ENCODE measurements at regions not wholly inside any gene's neighbourhood (a gene's known extent, or its start where the extent isn't known, plus 50 kb on each side); places are given as distances from the start of the nearest gene placed in this dataset.

DNA sequence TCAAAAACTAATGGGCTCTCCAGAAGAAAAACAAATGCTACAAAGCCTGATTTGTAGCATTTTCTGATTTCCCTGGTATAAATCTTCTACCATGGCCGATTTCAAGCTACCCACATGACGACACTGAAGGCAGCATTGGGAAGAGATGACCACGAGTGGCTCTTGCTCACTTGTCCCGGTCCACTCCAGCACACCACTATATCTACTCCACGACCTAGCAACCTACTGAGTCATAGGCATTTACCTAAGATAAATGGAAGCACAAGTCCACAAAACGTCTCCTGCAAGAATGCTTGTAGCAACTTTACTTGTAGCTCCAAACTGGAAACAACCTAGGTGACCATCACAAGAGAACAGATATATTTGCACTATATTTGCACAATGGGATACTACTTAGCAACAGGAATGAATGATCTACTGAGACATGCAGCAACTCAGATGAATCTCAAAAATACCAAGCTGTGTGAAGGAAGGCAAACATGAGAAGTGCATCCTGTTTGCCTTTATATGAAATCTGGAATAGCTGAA, 60.8 kb upstream of the HES1 start:
- DNase-seq, result no peak

DNA sequence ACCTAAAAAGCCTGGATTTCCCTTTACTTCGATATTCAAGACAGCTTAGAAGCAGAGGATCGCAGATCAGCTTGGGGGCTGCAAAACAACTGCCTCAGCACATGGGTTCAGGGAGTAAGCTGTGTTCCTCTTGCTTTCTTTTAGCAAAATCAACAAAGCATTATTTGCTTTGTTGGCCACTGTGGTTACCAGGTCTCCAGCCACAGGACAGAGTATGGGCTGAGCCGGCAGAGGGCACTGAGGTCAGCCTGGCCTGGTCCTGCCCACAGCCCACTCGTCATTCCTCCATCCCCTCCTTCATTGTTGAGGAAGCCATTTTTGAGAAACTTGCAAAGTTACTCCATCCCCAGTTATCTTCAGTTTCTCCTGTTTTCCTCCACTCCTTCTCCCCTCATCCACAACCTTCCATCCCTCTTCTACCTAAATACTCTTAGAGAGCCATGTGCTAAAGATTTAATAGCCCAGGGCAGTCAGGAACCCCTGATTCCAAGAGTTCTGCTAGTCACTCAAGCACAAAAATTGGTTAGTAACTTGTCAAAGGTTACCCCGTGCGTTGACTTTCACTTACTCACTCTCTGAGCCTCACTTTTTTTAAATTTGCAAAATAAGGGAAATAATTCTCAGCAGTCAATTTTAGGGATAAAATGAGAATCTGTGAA, 60.0 kb upstream of the HES1 start:
- DNase-seq, result no peak

DNA sequence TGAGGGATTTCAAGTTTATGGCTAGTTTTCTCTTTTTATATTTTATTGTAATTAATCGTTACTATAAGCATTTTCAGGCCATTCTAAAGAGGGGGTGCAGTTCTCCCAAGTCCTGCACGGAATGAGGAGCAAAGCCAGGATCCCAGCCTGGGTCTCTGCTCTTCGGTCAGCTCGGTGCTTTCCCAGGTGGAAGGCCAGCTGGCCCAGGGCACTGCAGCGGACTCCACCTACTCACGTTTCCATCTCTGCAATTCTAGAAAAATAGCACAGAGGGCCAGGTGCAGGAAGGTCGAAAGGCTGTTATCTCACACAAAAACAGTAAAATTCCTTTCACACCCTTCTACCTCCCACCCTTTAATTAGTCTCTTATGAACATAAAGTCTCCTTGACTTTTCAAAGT, 59.5 kb upstream of the HES1 start:
- no peak for DNase-seq

DNA sequence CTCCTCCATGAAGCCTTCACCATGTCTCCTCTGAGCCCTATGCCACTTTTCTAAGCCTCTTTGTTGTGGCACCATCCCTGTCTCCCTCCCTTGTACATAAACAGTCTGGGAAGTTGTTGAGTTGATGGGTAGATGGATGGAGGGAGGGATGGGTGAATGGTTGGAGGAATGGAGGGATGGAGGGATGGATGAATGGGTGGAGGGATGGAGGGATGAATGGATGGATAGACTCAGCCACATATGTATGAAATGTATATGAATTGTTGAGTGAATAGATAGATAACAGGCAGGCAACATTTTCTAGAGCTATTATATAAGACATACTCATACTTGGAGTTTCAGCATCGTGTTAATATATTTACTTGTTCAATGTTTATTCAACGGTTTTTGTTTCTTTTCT, 58.3 kb upstream of the HES1 start:
- no peak for DNase-seq

DNA sequence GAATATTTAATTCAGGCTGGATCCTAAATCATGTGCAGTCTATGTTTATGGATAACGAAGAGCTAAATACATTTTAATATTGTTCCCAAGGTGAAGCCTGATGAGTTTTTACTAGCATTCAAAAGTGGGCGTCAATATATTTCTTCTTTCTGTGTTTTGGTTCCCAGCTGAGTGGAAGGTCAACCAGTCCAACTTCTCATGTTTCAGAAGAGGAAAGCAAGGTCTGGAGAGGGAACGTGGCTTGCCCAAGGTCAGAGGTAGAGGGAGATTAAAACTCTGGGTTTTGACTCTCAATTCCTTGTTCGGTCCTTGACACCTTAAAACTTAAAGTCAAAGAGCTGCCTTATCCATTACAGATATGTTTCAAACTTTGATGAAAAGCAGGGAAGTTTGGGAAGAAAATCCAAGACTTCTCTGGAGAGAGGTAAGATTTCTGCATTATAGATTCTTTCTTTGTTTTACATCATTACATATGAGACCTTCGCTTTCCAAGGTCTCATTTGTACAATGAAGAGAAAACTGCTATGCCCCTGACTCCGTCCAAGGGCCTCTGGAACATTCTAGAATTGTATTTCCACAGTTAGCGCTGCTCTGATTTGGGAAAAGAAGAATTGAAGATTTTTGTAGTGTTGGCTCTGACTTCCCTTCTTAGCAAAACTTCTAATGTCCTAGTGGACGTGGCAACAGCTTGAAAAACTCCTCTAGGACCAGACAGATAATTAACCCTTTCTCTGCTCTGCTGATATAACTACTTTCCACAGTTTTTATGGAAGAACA, 57.7 kb upstream of the HES1 start:
- no peak for DNase-seq

DNA sequence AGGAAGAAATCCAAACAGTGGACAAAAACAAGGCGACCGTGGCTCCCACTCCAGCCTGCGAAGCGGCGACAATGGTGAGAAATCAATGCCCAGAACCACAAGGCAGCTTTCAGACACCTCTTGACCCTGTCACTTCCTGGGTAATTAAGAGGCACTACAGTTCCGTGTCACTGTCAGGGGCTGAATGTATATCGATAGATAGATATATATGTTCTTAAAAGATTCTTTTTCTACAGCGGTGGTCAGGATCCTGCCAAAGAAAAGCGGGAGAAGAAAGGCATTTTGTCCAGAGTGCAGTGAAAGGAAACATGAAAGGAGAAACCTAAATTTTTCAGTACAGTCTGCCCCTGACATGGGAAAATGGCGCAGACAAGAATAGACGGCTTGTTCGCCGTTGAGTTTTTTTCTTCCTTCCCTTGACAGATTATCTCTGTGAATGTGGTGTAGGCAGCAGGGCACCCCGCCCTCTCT, 56.2 kb upstream of the HES1 start:
- DNase-seq, result no peak

DNA sequence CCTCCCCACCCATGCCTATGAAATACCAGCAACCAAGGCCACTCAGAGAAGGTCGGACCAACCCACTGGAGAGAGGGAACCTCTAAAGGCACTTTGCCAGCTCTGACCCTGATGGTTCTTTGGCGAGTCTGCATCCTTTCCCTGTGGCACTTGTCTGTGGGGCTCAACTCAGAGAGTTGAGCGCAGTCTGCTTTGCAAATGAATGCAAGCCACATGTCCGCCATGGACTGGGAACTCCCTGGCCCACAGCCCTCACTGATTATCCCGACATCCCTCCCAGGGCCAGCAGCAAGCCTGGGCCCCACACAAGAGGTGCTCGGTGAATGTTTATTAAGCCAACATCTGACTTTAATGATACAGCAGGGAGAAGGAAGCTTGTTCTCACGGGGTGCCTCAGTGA, 55.5 kb upstream of the HES1 start:
- no peak for DNase-seq

DNA sequence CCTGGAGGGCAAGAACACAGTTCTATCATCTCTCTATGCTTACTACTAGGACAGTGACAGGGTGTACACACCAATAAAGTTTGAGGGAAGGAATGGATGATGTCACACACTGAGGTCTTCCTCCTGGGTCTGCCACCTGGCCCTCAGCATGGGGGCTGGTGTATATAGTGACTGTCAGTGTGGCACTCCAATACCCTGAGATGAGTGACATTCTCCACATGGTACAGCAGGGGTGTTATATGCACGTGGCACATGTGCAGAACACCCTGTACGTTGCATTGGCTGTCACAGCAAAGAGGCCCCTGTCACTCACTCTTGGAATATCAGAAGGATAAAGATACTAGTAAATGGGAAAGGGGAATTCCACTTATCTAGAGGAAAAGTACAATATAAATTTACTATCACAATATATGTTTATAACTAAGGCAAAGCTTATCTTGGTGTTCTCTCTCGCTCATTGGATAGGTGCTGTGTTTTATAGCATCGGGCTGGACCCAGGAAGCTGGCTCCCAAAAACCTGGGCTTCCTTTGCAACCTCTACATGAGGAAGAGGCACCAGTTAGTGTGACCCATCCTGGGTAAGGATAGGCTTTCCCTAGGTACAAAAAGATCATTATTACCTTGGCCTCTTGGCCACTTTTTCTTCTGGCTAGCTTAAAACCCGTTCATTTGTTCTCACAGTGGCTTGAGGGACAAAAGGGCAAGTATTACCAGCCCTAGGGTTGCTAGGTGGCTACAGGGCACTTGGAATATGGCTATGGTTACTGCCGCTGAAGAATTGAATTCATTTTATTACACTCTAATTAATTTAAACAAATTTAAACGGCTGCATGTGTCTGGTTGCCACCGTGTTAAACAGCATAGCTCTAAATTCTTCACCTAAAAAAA, 54.8 kb upstream of the HES1 start:
- DNase-seq, result peak in 1 of 2 experiments; percentile 49

DNA sequence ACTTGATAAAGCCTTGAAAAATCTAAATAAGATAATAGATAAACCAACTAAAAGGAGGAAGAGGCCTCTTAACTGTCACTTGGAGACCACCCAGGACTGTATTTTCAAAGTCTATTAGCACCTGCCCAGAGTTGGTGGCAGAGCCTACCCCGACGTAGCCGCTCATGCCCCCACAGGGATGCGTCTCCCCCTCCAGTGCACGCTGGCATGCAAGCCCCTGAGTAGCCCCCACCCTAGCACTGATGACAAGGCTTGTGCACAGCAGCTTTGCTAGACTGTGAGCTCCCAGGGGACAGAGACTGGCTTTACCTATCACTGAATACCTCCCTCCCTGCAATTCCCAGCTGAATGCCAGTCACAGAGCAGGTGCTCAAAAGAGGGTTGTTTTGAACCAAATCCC, 54.1 kb upstream of the HES1 start:
- DNase-seq, result peak; percentile 43 to 76

DNA sequence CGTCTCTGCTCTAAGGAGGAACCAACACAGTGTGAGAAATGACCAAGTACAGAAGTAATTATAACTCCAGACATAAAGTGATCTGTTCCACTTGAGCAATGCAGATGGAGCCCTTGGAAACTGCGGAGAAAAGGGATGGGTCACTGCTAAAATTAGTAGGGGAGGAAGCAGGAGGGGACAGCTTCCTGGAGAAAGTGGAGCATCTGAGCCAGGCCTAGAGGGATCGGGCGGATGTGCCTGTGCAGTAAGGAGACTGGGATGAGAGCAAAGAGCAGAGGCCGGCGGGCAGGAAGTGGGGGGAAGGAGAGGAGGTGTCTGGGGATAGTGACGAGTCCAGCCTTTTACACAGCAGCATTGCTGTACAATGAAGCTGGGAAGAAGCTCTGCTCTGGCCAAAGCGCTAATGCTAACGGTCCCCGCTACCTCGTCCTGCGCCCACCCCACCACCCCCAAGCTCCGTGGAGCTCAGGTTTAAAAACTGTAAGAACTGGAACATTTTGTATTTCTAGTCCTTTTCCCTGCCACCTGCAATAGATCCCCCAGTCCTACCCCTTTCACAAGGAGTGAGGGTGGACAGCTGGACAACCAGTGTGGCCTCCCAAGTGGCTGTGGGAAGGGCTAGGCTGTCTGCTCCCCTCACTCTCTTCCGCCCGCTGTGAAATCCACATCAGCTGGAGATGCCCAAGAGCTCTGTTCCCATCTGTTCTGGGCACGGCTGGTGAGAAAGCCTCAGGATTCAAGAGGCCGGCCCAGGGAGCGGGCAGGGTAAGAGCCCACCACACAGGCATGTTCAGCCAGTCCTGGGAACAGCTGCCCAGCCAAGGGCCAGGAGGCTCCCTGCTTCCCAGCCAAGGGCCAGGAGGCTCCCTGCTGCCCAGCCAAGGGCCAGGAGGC, 53.0 kb upstream of the HES1 start:
- no peak for DNase-seq

DNA sequence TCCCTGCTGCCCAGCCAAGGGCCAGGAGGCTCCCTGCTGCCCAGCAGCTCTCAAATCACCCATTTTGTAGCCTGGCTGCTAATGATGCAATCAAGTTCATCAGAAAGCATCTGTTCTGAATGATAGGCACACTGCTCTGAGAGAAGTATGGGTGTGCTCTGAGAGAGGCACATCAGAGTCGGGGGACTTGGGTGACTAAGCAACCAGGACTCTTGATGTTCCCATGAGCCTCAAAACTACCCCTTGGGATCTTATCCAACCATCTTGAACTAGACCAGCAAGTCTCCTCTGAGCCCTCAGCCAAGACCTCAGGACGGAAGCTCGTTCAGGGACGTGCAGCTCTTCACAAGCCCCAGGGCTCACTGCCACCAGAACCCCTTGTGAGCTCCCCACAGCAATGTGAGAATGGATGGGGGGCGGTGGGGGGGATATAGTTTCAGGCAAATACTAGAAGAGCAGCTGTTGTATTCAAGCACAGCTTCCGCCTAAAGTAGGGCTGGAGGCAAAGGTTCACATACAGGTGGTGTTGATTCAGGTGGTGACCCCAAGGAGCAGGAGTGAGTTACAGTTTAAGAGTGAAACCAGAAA, 52.2 kb upstream of the HES1 start:
- DNase-seq, result no peak

DNA sequence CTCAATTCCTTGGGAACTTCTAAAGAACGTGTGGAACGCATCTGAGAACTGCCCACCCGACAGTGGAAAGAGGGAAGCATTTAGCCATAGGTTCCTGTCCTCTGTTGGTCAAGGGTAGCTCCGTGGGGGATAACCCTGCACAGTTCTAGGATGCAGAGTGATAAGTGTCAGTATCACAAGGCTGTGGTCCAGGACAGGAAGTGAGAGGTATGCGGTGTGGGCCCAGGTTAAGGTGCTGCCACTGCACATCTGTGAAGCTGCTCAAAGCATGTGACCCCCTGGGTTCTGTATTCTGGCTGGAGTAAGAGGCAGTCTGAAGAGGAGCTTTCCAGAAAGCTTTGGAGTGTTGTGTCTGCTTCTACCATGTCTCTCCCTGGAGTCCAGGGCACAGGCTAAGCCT, 51.7 kb upstream of the HES1 start:
- DNase-seq, result no peak

Data from NCI-H526 (cell line).